Endothelial cell (in vitro differentiated cells): ENCODE measurements at regions not wholly inside any gene's neighbourhood (a gene's known extent, or its start where the extent isn't known, plus 50 kb on each side); places are given as distances from the start of the nearest gene placed in this dataset.

Source experiments
- DNase-seq: peaks from one replicate; pipeline ENCODE4 v3.0.0; 2021; ENCODE audit warnings: low spot score
- H3K27ac Mint-ChIP-seq: one replicate; pipeline ENCODE4 v1.8.0; 2021; ENCODE audit warnings: mixed read lengths, inconsistent platforms; ENCODE audit not compliant: unreplicated experiment
- H3K27me3 Mint-ChIP-seq: one replicate; pipeline ENCODE4 v1.8.0; 2021; ENCODE audit warnings: mild to moderate bottlenecking, moderate library complexity, mixed read lengths, inconsistent platforms; ENCODE audit not compliant: unreplicated experiment
- H3K36me3 Mint-ChIP-seq: one replicate; pipeline ENCODE4 v1.8.0; 2021; ENCODE audit warnings: mild to moderate bottlenecking, low read depth, mixed read lengths, inconsistent platforms; ENCODE audit not compliant: unreplicated experiment
- H3K4me1 Mint-ChIP-seq: one replicate; pipeline ENCODE4 v1.8.0; 2021; ENCODE audit warnings: mild to moderate bottlenecking, mixed read lengths, inconsistent platforms; ENCODE audit not compliant: unreplicated experiment
- H3K4me3 Mint-ChIP-seq: one replicate; pipeline ENCODE4 v1.8.0; 2021; ENCODE audit warnings: mild to moderate bottlenecking, mixed read lengths, inconsistent platforms; ENCODE audit not compliant: unreplicated experiment
- H3K9me3 Mint-ChIP-seq: one replicate; pipeline ENCODE4 v1.8.0; 2021; ENCODE audit warnings: mixed read lengths, inconsistent platforms; ENCODE audit not compliant: unreplicated experiment
- TF ChIP-seq, protein P1 (sequence below): fragments of 200-600 bp; sonication (generic); IDR thresholded peaks from one replicate; pipeline ENCODE4 v1.5.0; 2021; ENCODE audit warnings: antibody characterized with exemption; ENCODE audit not compliant: unreplicated experiment

DNA sequence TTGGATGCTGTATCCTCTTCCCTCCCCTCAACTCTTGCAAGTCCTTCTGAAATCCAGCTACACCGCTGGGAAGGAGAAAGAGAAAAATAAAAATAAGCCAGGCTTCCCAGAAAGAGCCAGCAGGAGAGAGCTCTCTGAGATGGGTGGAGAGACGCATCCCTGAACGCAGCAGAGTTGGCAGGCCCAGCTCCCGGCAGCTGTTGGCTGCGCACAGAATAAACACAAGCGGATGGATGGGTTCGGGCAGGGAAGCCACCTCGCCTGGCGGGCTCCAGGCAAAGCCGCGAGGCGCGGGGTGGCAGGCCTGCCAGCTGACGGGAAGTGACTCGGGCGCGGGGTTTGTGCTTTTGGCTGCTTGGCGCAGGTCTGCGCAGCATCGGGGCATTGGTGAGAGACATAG lies 537.7 kb downstream of the MIAT start:
- TF ChIP-seq, protein P1, sequence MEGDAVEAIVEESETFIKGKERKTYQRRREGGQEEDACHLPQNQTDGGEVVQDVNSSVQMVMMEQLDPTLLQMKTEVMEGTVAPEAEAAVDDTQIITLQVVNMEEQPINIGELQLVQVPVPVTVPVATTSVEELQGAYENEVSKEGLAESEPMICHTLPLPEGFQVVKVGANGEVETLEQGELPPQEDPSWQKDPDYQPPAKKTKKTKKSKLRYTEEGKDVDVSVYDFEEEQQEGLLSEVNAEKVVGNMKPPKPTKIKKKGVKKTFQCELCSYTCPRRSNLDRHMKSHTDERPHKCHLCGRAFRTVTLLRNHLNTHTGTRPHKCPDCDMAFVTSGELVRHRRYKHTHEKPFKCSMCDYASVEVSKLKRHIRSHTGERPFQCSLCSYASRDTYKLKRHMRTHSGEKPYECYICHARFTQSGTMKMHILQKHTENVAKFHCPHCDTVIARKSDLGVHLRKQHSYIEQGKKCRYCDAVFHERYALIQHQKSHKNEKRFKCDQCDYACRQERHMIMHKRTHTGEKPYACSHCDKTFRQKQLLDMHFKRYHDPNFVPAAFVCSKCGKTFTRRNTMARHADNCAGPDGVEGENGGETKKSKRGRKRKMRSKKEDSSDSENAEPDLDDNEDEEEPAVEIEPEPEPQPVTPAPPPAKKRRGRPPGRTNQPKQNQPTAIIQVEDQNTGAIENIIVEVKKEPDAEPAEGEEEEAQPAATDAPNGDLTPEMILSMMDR = no peak
- Mint-ChIP-seq H3K4me3 (no peak overlapping the region), H3K27ac (no peak overlapping the region), H3K4me1 (peaks cover 11% of the 10 kb centered on the region), H3K27me3 (peaks cover 7% of the 10 kb centered on the region), H3K36me3 (peaks cover 3% of the 10 kb centered on the region), H3K9me3 (no peaks in the 10 kb centered on the region)
- DNase-seq = no peak

DNA sequence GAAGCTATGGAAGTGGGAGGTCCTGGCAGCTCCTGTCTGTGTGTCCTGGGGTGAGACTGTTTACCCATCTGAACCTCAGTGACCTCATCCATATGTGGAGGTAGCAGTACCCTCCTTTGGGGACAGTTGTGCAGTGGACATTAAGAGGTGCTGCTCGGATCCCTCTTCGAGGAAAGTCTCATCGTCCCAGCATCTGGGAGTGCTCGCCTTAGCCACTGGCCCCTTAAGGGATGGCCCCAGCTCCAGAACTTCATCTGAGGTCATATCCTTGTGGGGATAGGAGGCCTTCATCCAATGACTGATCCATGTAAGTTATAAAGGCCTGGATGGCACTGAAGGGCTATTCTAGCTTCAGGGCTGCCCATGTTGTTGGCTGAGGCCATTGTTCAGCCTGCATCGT lies 538.1 kb downstream of the MIAT start:
- H3K27ac Mint-ChIP-seq = no peak overlapping the region
- no peaks in the 10 kb centered on the region for H3K9me3 Mint-ChIP-seq
- no peak overlapping the region for H3K4me3 Mint-ChIP-seq

DNA sequence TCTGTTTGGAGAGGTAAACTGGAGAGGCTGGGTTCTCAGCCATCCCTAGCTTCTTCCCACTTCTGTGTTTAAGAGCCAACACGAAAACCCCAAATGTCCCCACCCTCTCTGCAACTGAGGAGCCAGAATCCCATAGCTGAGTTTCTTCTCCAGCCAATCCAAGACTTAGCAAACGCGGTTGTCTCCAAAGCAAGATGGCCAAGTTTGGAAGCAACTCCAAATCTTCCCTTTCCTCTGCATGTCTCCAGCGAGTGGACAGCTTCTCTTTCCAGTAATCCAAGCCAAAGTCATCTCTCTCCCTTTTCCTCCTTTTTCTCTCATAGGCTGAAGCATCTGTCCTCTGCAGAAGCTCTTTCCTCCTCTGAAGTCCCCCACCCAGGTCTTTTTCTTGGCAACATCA lies 539.2 kb downstream of the MIAT start:
- Mint-ChIP-seq H3K4me3 (no peak overlapping the region), H3K9me3 (no peaks in the 10 kb centered on the region), H3K4me1 (peaks cover 11% of the 10 kb centered on the region), H3K36me3 (no peaks in the 10 kb centered on the region), H3K27ac (no peak overlapping the region), H3K27me3 (peaks cover 7% of the 10 kb centered on the region)
- TF ChIP-seq, protein P1 = no peak
- no peak for DNase-seq

More for the DNA sequence above, 538.1 kb downstream of the MIAT start:
- peaks cover 7% of the 10 kb centered on the region for H3K27me3 Mint-ChIP-seq
- peaks cover 11% of the 10 kb centered on the region for H3K4me1 Mint-ChIP-seq
- DNase-seq = no peak
- peaks cover 3% of the 10 kb centered on the region for H3K36me3 Mint-ChIP-seq
- TF ChIP-seq, protein P1 = no peak

DNA sequence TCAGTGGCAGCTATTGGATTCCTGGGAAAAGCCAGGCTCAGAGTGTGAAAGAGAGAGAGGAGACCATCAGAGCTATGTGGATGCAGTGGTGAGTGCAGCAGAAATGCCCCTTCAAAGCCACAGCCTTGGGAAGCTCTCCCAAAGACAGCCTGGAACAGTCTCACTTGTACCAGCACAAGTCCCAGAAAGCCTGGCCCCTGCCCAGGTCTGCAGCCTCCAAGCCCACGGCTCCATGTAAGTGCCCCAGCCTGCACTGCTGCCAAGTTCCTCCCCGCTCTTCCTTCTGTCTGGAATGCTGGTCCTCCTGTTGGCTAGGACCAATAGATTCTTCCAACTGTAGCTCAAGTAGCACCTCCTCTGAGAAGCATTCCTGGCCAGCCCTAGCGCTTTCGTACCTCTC lies 539.7 kb downstream of the MIAT start:
- Mint-ChIP-seq H3K4me3 (no peak overlapping the region), H3K27me3 (peaks cover 7% of the 10 kb centered on the region), H3K36me3 (no peaks in the 10 kb centered on the region), H3K27ac (no peak overlapping the region), H3K9me3 (no peaks in the 10 kb centered on the region), H3K4me1 (peaks cover 11% of the 10 kb centered on the region)
- TF ChIP-seq, protein P1 = no peak
- no peak for DNase-seq

DNA sequence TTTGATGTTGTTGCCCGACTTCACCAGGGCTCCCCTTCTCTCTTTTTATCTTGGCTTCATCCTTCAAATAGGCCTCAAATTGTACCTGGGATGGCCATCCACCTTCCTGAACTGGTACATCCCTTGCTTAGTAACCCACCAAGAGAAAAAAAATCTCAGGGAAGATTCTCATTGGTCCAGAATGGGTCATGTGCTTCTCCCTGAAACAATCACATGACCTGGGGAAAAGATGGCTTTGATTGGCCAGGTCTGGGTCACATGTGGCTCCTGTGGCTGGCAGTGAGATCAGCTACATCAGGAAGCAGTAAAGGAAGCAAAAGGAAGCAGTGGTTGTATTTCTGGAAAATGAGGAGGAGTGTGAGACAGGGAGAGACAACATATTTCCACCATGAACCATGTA lies 540.2 kb downstream of the MIAT start:
- Mint-ChIP-seq H3K4me3 (no peak overlapping the region), H3K27ac (no peak overlapping the region), H3K27me3 (peaks cover 8% of the 10 kb centered on the region), H3K9me3 (no peaks in the 10 kb centered on the region), H3K4me1 (peaks cover 11% of the 10 kb centered on the region), H3K36me3 (no peaks in the 10 kb centered on the region)
- TF ChIP-seq, protein P1 = no peak
- DNase-seq = no peak
